ENCODE measurements at regions not wholly inside any gene's neighbourhood (a gene's known extent, or its start where the extent isn't known, plus 50 kb on each side); places are given as distances from the start of the nearest gene placed in this dataset.
A peak's percentile ranks its signal among the peaks of the same experiment; 100 is the strongest.

GRCh38 chr22:23401910-23402274 is 178.2 kb downstream of the IGLL1 start:
- ChIA-PET CTCF (interaction anchor here (0.6 kb wide), 1 partner anchor 318 kb away, joined by 3 read pairs; no protein-coding TSS in a partner anchor), POLR2A (no interaction called here)
- no TSS peak for BruUV-seq (replicated peaks)
- H3K27ac Mint-ChIP-seq (ENCODE audit: low read depth, unreplicated experiment): no peak overlapping the region
- intact Hi-C loops (cut with micrococcal nuclease): loop anchor here (5.0 kb wide), 1 partner anchor 135 kb away; no protein-coding TSS in a partner anchor
- no peaks in the 10 kb centered on the region for H3K36me3 Mint-ChIP-seq (ENCODE audit: insufficient read depth, unreplicated experiment)
- H3K27me3 Mint-ChIP-seq (ENCODE audit: insufficient read depth, unreplicated experiment): peaks cover 15% of the 10 kb centered on the region
- no peaks in the 10 kb centered on the region for H3K4me1 Mint-ChIP-seq (ENCODE audit: insufficient read depth, unreplicated experiment)
- H3K4me3 Mint-ChIP-seq (ENCODE audit: unreplicated experiment): peak overlapping the region; percentile 19
- no peaks in the 10 kb centered on the region for H3K9me3 Mint-ChIP-seq (ENCODE audit: unreplicated experiment)
- no peak for TF ChIP-seq CTCF (IDR thresholded peaks at IDR 0.05; ENCODE audit: unreplicated experiment)
- DNase-seq (ENCODE audit: unreplicated experiment): no peak

- intact Hi-C loops (cut with micrococcal nuclease): loop anchor here (5.0 kb wide), 1 partner anchor 136 kb away; no protein-coding TSS in a partner anchor
- POLR2A ChIA-PET: no interaction called here
These were observed 178.8 kb downstream of the IGLL1 start for GRCh38 chr22:23401111-23401909.

GRCh38 chr22:23400286-23400981 is 179.7 kb downstream of the IGLL1 start:
- no peak for DNase-seq (ENCODE audit: unreplicated experiment)
- intact Hi-C loops (cut with micrococcal nuclease): loop anchor here (5.0 kb wide), 1 partner anchor 137 kb away; no protein-coding TSS in a partner anchor
- no peaks in the 10 kb centered on the region for H3K36me3 Mint-ChIP-seq (ENCODE audit: insufficient read depth, unreplicated experiment)
- POLR2A ChIA-PET: no interaction called here
- no peaks in the 10 kb centered on the region for H3K9me3 Mint-ChIP-seq (ENCODE audit: unreplicated experiment)
- no peak for TF ChIP-seq CTCF (IDR thresholded peaks at IDR 0.05; ENCODE audit: unreplicated experiment)
- no peaks in the 10 kb centered on the region for H3K4me1 Mint-ChIP-seq (ENCODE audit: insufficient read depth, unreplicated experiment)
- no TSS peak for BruUV-seq (replicated peaks)
- no peak overlapping the region for H3K27ac Mint-ChIP-seq (ENCODE audit: low read depth, unreplicated experiment)
- CTCF ChIA-PET: no interaction called here
- H3K4me3 Mint-ChIP-seq (ENCODE audit: unreplicated experiment): no peak overlapping the region
- peaks cover under 1% of the 10 kb centered on the region for H3K27me3 Mint-ChIP-seq (ENCODE audit: insufficient read depth, unreplicated experiment)

More at GRCh38 chr22:23401111-23401909, 178.8 kb downstream of the IGLL1 start:
- H3K4me3 Mint-ChIP-seq (ENCODE audit: unreplicated experiment): no peak overlapping the region
- no peak for TF ChIP-seq CTCF (IDR thresholded peaks at IDR 0.05; ENCODE audit: unreplicated experiment)
- H3K27me3 Mint-ChIP-seq (ENCODE audit: insufficient read depth, unreplicated experiment): peaks cover 10% of the 10 kb centered on the region
- no peak overlapping the region for H3K27ac Mint-ChIP-seq (ENCODE audit: low read depth, unreplicated experiment)
- CTCF ChIA-PET: interaction anchor here (0.6 kb wide), 1 partner anchor 318 kb away, joined by 3 read pairs; no protein-coding TSS in a partner anchor
- no TSS peak for BruUV-seq (replicated peaks)
- H3K4me1 Mint-ChIP-seq (ENCODE audit: insufficient read depth, unreplicated experiment): no peaks in the 10 kb centered on the region
- H3K9me3 Mint-ChIP-seq (ENCODE audit: unreplicated experiment): no peaks in the 10 kb centered on the region
- H3K36me3 Mint-ChIP-seq (ENCODE audit: insufficient read depth, unreplicated experiment): no peaks in the 10 kb centered on the region
- DNase-seq (ENCODE audit: unreplicated experiment): peak; percentile 11

All from MCF 10A (cell line).